ENCODE measurements at regions not wholly inside any gene's neighbourhood (a gene's known extent, or its start where the extent isn't known, plus 50 kb on each side); places are given as distances from the start of the nearest gene placed in this dataset.
A peak's percentile ranks its signal among the peaks of the same experiment; 100 is the strongest.

GRCh38 chr20:53827292-53828087, 233.9 kb upstream of the ZNF217 start:
- DNase-seq (ENCODE audit: low read depth): no peak
- TF ChIP-seq CTCF (IDR thresholded peaks at IDR 0.05; ENCODE audit: insufficient read depth, low read depth, low read length): no peak
- peak overlapping the region; percentile 45 for H3K4me3 ChIP-seq (ENCODE audit: low read depth, low read length)

- no peak for DNase-seq (ENCODE audit: low read depth)
- H3K4me3 ChIP-seq (ENCODE audit: low read depth, low read length): no peak overlapping the region
- TF ChIP-seq CTCF (IDR thresholded peaks at IDR 0.05; ENCODE audit: insufficient read depth, low read depth, low read length): no peak
These were observed 233.1 kb upstream of the ZNF217 start for GRCh38 chr20:53826597-53827291.

- TF ChIP-seq CTCF (IDR thresholded peaks at IDR 0.05; ENCODE audit: insufficient read depth, low read depth, low read length): no peak
- DNase-seq (ENCODE audit: low read depth): no peak
- no peak overlapping the region for H3K4me3 ChIP-seq (ENCODE audit: low read depth, low read length)
These were observed 232.5 kb upstream of the ZNF217 start for GRCh38 chr20:53826090-53826489.

GRCh38 chr20:53825282-53825681, 231.6 kb upstream of the ZNF217 start:
- H3K4me3 ChIP-seq (ENCODE audit: low read depth, low read length): no peak overlapping the region
- DNase-seq (ENCODE audit: low read depth): no peak
- no peak for TF ChIP-seq CTCF (IDR thresholded peaks at IDR 0.05; ENCODE audit: insufficient read depth, low read depth, low read length)

GRCh38 chr20:53824779-53825178, 231.1 kb upstream of the ZNF217 start:
- TF ChIP-seq CTCF (IDR thresholded peaks at IDR 0.05; ENCODE audit: insufficient read depth, low read depth, low read length): no peak
- H3K4me3 ChIP-seq (ENCODE audit: low read depth, low read length): no peak overlapping the region
- peak; percentile 54 for DNase-seq (ENCODE audit: low read depth)

GRCh38 chr20:53823121-53823764, 229.6 kb upstream of the ZNF217 start:
- no peak for TF ChIP-seq CTCF (IDR thresholded peaks at IDR 0.05; ENCODE audit: insufficient read depth, low read depth, low read length)
- DNase-seq (ENCODE audit: low read depth): no peak

More at GRCh38 chr20:53823121-53823764, 229.6 kb upstream of the ZNF217 start:
- H3K4me3 ChIP-seq (ENCODE audit: low read depth, low read length): no peak overlapping the region

All from fibroblast of villous mesenchyme (primary cell).